ENCODE measurements at regions not wholly inside any gene's neighbourhood (a gene's known extent, or its start where the extent isn't known, plus 50 kb on each side); places are given as distances from the start of the nearest gene placed in this dataset.

DNA sequence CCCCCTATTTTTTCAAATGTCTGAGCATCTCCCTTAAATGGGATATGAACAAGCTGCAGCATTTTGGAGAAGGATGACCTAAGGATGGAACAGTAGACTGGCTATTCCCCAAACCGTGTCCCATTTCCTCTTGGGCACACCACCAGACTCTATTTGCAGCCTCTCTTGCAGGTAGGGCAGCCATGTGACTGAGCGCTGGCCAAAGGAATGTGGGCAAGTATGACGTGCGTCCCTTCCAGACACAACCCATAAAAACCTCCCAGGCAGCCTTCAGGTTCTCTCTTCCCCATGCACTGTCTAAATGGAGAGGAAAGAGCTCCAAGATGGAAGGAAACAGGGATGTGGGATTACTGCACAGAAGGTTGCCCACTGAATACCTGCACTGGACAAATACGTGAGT lies 149.7 kb downstream of the CCT6B start:
- no peak overlapping the region for H3K4me3 ChIP-seq (ENCODE audit: control insufficient read depth, low read depth, low read length)
- TF ChIP-seq, protein P1, sequence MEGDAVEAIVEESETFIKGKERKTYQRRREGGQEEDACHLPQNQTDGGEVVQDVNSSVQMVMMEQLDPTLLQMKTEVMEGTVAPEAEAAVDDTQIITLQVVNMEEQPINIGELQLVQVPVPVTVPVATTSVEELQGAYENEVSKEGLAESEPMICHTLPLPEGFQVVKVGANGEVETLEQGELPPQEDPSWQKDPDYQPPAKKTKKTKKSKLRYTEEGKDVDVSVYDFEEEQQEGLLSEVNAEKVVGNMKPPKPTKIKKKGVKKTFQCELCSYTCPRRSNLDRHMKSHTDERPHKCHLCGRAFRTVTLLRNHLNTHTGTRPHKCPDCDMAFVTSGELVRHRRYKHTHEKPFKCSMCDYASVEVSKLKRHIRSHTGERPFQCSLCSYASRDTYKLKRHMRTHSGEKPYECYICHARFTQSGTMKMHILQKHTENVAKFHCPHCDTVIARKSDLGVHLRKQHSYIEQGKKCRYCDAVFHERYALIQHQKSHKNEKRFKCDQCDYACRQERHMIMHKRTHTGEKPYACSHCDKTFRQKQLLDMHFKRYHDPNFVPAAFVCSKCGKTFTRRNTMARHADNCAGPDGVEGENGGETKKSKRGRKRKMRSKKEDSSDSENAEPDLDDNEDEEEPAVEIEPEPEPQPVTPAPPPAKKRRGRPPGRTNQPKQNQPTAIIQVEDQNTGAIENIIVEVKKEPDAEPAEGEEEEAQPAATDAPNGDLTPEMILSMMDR (conservative IDR thresholded peaks at IDR 0.05; ENCODE audit: control insufficient read depth, insufficient read depth, low read depth, low read length) = no peak
- DNase-seq (ENCODE audit: low read depth) = no peak

DNA sequence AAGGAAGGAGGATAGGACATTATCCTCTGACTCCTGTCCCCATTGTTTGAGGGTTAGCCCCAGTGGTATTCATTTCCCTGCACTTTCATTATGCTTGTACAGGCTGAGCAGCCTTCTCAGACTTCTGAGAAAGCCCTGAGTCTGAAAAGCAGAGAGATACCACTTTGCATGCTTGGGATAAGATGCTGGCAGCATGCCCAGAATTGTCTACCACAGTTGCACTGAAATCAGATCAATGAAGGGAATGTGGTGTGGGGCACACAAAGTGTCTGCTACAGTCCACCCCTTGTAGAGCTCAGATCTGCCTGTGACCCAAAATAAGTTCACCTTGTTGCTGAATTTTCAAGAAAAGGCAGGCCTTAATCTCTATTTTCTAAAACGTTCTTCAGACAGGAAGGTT lies 160.6 kb downstream of the CCT6B start:
- no peak overlapping the region for H3K4me3 ChIP-seq (ENCODE audit: control insufficient read depth, low read depth, low read length)
- DNase-seq (ENCODE audit: low read depth) = no peak
- TF ChIP-seq, protein P1 (conservative IDR thresholded peaks at IDR 0.05; ENCODE audit: control insufficient read depth, insufficient read depth, low read depth, low read length) = no peak

DNA sequence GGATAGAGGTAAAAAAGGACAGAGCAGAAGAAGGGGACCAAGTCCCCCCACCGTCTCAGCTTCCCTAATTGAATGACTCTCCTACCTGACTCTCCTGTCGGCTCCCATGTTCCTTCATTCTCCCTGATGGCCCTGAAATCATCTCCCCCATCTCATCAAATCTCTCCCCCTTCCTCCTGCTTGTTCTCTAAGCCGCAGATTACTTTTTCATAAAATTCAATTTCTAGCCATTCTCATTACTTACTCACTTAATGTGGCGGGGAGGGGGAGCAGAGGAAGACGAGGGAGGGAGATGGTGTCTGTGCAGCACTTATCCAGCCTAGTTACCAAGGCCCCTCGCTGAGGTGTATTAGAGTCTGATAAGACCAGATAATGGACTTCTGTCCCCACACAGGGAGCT lies 161.5 kb downstream of the CCT6B start:
- H3K4me3 ChIP-seq (ENCODE audit: control insufficient read depth, low read depth, low read length) = no peak overlapping the region
- TF ChIP-seq, protein P1 (conservative IDR thresholded peaks at IDR 0.05; ENCODE audit: control insufficient read depth, insufficient read depth, low read depth, low read length) = no peak
- DNase-seq (ENCODE audit: low read depth) = no peak

DNA sequence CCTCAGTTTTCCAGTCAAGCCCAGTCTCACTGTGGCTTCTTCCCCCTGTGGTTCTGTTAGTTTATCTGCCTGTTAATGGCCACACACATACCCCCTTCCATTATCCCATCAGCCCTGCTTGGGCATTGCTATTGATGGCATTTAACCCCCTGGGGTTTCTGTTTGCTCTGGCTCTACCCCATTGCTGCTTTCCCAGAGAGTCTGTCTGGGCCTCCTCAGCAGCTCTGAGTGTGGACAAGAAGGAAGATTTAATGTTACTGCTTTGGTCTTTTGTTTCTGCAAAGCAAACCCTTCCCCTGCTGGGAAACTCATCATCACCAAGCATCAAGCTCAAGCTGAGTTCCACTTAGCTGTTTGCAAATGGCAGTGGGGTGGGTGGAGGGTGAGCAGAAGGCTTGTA lies 162.7 kb downstream of the CCT6B start:
- TF ChIP-seq, protein P1 (conservative IDR thresholded peaks at IDR 0.05; ENCODE audit: control insufficient read depth, insufficient read depth, low read depth, low read length) = no peak
- no peak for DNase-seq (ENCODE audit: low read depth)
- H3K4me3 ChIP-seq (ENCODE audit: control insufficient read depth, low read depth, low read length) = no peak overlapping the region

DNA sequence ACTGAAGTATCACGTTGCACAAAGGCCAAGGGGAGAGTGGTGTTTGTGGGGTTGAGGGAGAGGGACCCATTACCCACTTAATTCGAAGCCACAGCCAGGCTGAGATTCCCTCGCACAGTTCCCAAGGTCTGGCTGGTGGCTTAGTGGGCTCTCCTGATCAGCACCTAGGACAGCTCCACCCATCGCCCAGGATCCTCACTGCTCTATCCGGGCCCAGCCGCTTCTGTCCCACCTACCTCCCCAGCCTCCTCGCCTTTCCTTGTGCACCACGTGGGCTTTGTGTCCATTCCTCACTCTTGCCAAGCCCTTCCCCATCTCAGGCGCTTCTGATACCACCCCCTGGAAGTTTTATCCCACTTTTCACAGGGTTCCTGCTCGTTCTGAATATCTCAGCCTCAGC lies 163.5 kb downstream of the CCT6B start:
- peak; percentile 1 for DNase-seq (ENCODE audit: low read depth)
- H3K4me3 ChIP-seq (ENCODE audit: control insufficient read depth, low read depth, low read length) = no peak overlapping the region
- TF ChIP-seq, protein P1 (conservative IDR thresholded peaks at IDR 0.05; ENCODE audit: control insufficient read depth, insufficient read depth, low read depth, low read length) = no peak

DNA sequence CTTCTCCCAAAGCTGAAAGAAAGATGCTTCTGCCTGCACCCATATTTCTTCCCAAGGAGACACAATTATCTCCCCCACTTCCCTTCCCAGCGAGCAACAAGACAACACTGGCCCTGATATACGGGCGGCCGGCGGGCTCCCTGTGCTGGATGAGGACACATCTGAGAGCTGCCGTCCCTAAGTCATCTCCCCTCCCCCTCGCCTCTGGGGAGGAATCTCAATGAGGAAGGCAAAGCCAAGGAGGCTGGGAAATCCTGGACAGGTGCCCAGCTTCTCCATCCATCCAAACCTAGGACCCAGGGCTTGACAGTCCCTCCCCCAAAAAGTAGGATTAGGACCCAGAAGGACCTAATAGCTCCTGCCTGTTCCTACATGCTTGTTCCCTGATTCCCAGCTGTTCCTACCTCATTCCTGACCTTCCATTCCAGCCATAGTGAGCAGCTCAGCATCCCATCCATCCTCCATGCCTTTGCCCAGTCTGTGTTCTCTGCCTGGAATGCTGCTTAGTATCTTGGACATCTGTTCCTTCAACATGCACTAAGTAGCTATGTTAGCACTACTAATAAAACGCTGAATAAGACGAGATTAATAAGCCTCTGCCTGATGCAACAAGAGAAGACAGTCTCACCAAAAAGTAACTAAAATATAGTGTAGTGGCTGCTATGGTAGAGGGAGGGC lies 167.9 kb downstream of the CCT6B start:
- DNase-seq (ENCODE audit: low read depth) = no peak
- no peak overlapping the region for H3K4me3 ChIP-seq (ENCODE audit: control insufficient read depth, low read depth, low read length)
- TF ChIP-seq, protein P1 (conservative IDR thresholded peaks at IDR 0.05; ENCODE audit: control insufficient read depth, insufficient read depth, low read depth, low read length) = no peak

DNA sequence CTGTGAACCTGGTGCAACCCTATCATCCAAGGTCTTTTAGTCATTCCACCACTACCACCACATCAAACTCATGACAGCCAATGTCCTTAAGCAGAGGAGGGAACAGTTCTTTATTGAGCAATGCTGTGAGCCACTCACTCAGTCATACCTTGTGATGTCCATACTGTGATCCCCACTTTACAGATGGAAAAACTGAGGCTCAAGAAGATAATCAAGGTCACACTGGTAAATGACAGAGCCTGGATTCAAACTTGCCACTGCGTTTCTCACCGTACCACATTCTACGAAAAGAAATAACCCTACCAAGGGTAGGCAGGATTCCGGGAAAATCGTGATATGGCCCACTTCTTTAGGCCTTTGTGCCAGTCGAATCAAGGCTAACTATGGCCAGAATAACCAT lies 172.6 kb downstream of the CCT6B start:
- no peak for DNase-seq (ENCODE audit: low read depth)
- no peak overlapping the region for H3K4me3 ChIP-seq (ENCODE audit: control insufficient read depth, low read depth, low read length)
- TF ChIP-seq, protein P1 (conservative IDR thresholded peaks at IDR 0.05; ENCODE audit: control insufficient read depth, insufficient read depth, low read depth, low read length) = no peak

Data from fibroblast of mammary gland (primary cell).